ENCODE measurements at regions not wholly inside any gene's neighbourhood (a gene's known extent, or its start where the extent isn't known, plus 50 kb on each side); places are given as distances from the start of the nearest gene placed in this dataset.

DNA sequence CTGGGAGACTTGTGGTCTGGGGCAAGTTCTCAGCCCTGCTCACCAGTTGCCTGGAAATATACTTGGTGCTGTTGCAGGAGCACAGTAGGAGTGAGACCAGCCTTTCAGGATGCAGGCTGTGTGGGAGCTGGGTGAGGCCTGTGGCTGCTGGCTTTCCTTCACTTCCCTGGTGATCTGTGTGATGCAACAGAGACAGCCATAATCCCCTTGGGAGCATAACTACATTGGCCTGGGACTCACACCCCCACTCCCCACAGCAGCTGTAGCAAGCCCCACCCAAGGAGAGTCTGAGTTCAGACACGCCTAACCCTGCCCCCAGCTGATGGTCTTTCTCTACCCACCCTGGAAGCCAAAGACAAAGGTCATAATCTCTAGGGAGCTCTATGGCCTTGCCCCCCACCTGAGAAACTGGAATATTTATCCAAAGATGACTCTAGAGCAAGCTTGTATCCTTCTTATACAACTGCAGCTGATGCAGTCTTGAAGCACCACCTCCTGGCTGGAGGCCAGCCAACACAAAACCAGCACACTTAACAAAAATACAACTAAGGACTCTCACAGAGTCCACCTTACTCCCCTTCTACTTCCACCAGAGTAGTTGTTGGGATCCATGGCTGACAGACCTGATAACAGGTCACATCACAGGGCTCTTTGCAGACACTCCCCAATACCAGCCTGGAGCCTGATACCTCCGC lies 190.4 kb upstream of the CPNE8 start:
- H3K27me3 ChIP-seq (ENCODE audit: control insufficient read depth in 2 of 2, insufficient read depth in 2 of 2, low read length in 2 of 2), result no peaks in the 10 kb centered on the region
- no peak overlapping the region for H3K9ac ChIP-seq (ENCODE audit: low read depth in 1 of 2, low read length in 2 of 2)
- H3K36me3 ChIP-seq (ENCODE audit: control insufficient read depth in 2 of 2, insufficient read depth in 2 of 2, low read length in 2 of 2), result no peaks in the 10 kb centered on the region
- no peak overlapping the region for H3K4me3 ChIP-seq (ENCODE audit: low read length in 2 of 2)
- no peaks in the 10 kb centered on the region for H3K9me3 ChIP-seq (ENCODE audit: control insufficient read depth in 2 of 2, low read length in 2 of 2)
- H3K27ac ChIP-seq (ENCODE audit: low read depth in 2 of 2, low read length in 2 of 2), result no peak overlapping the region
- no peaks in the 10 kb centered on the region for H3K4me1 ChIP-seq (ENCODE audit: control insufficient read depth in 2 of 2, insufficient read depth in 2 of 2, low read length in 2 of 2)

DNA sequence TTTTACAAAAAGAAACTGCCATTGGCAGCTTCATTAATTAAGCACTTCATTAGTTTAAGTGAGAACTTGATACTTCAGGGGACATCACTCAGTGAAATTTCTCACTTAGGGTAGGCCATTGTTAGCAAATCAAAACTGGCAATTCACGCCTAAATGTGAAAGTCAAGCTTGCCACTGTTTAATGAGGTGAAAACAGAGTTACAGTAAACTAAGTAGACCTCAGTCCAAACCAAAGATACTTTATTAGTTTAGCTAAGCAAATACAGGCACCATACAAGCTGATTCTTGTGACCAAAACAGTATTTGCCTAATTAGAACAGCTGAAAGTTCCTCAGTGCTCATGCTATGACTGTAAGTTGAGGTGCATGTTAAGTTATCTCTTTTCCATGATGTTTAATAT lies 176.5 kb upstream of the CPNE8 start:
- Histone ChIP-seq H3K27ac (ENCODE audit: low read depth in 2 of 2, low read length in 2 of 2) (no peak overlapping the region), H3K27me3 (ENCODE audit: control insufficient read depth in 2 of 2, insufficient read depth in 2 of 2, low read length in 2 of 2) (no peaks in the 10 kb centered on the region), H3K4me3 (ENCODE audit: low read length in 2 of 2) (no peak overlapping the region), H3K9ac (ENCODE audit: low read depth in 1 of 2, low read length in 2 of 2) (no peak overlapping the region), H3K4me1 (ENCODE audit: control insufficient read depth in 2 of 2, insufficient read depth in 2 of 2, low read length in 2 of 2) (no peaks in the 10 kb centered on the region), H3K36me3 (ENCODE audit: control insufficient read depth in 2 of 2, insufficient read depth in 2 of 2, low read length in 2 of 2) (no peaks in the 10 kb centered on the region), H3K9me3 (ENCODE audit: control insufficient read depth in 2 of 2, low read length in 2 of 2) (no peaks in the 10 kb centered on the region)

DNA sequence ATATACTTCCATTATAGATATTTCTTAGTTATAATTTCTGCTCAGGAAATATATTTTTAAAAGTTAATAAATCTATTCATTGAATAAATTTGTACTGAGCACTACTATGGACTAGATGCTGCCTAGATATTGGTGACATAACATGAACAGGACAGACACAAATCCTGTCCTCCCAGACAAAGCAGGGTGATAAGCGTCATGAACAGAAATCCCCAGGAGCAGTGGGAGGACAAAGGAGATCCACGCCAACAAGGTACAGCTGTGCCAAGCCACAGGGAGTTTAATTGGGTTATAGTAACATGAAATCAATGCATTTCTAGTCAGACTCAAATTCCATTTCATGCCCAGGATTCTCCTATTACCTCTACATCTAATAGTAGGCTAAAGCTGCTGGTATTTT lies 171.8 kb upstream of the CPNE8 start:
- no peak overlapping the region for H3K4me3 ChIP-seq (ENCODE audit: low read length in 2 of 2)
- H3K27me3 ChIP-seq (ENCODE audit: control insufficient read depth in 2 of 2, insufficient read depth in 2 of 2, low read length in 2 of 2), result no peaks in the 10 kb centered on the region
- H3K27ac ChIP-seq (ENCODE audit: low read depth in 2 of 2, low read length in 2 of 2), result no peak overlapping the region
- H3K9ac ChIP-seq (ENCODE audit: low read depth in 1 of 2, low read length in 2 of 2), result no peak overlapping the region
- H3K4me1 ChIP-seq (ENCODE audit: control insufficient read depth in 2 of 2, insufficient read depth in 2 of 2, low read length in 2 of 2), result no peaks in the 10 kb centered on the region
- no peaks in the 10 kb centered on the region for H3K9me3 ChIP-seq (ENCODE audit: control insufficient read depth in 2 of 2, low read length in 2 of 2)
- no peaks in the 10 kb centered on the region for H3K36me3 ChIP-seq (ENCODE audit: control insufficient read depth in 2 of 2, insufficient read depth in 2 of 2, low read length in 2 of 2)

DNA sequence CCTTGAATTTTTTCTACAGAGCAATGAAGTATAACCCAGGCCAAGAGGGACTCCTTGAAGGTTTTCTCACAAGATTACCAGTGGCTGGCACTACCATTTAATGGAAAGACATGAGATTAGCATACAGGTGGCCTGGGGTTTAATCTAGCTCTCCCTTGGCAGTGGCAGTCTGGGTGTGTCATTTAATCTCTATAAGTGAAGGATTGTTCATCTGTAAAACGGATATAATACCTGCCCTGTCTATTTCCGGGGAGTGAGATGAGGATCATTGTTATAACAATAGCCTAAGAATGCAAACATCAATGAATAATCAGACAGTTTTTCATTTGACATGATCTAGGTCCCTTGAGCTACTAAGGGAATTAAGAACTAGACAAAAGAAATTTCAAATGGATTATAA lies 168.7 kb upstream of the CPNE8 start:
- Histone ChIP-seq H3K9ac (ENCODE audit: low read depth in 1 of 2, low read length in 2 of 2) (no peak overlapping the region), H3K36me3 (ENCODE audit: control insufficient read depth in 2 of 2, insufficient read depth in 2 of 2, low read length in 2 of 2) (no peaks in the 10 kb centered on the region), H3K27ac (ENCODE audit: low read depth in 2 of 2, low read length in 2 of 2) (no peak overlapping the region), H3K27me3 (ENCODE audit: control insufficient read depth in 2 of 2, insufficient read depth in 2 of 2, low read length in 2 of 2) (no peaks in the 10 kb centered on the region), H3K9me3 (ENCODE audit: control insufficient read depth in 2 of 2, low read length in 2 of 2) (no peaks in the 10 kb centered on the region), H3K4me3 (ENCODE audit: low read length in 2 of 2) (no peak overlapping the region), H3K4me1 (ENCODE audit: control insufficient read depth in 2 of 2, insufficient read depth in 2 of 2, low read length in 2 of 2) (no peaks in the 10 kb centered on the region)

DNA sequence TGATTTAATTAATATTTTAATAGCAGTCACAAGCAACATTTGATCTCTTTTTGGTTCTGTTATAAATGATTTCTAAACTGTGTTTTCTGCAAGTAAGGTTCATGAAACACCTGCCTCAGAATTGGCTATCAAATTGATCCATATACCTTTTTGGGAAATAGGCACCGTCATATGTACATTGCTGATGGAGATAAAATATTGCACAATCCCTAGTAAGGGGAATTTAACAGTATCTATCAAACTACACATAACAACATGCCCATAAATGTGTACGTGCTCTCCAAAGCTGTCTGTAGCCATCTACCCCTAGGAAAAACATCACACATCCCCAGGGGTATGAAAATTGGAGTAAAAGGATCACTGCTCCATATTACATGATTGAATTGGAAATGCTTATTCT lies 167.3 kb upstream of the CPNE8 start:
- no peak overlapping the region for H3K9ac ChIP-seq (ENCODE audit: low read depth in 1 of 2, low read length in 2 of 2)
- no peak overlapping the region for H3K4me3 ChIP-seq (ENCODE audit: low read length in 2 of 2)
- no peaks in the 10 kb centered on the region for H3K36me3 ChIP-seq (ENCODE audit: control insufficient read depth in 2 of 2, insufficient read depth in 2 of 2, low read length in 2 of 2)
- no peaks in the 10 kb centered on the region for H3K9me3 ChIP-seq (ENCODE audit: control insufficient read depth in 2 of 2, low read length in 2 of 2)
- H3K27ac ChIP-seq (ENCODE audit: low read depth in 2 of 2, low read length in 2 of 2), result no peak overlapping the region
- H3K27me3 ChIP-seq (ENCODE audit: control insufficient read depth in 2 of 2, insufficient read depth in 2 of 2, low read length in 2 of 2), result no peaks in the 10 kb centered on the region
- H3K4me1 ChIP-seq (ENCODE audit: control insufficient read depth in 2 of 2, insufficient read depth in 2 of 2, low read length in 2 of 2), result no peaks in the 10 kb centered on the region

DNA sequence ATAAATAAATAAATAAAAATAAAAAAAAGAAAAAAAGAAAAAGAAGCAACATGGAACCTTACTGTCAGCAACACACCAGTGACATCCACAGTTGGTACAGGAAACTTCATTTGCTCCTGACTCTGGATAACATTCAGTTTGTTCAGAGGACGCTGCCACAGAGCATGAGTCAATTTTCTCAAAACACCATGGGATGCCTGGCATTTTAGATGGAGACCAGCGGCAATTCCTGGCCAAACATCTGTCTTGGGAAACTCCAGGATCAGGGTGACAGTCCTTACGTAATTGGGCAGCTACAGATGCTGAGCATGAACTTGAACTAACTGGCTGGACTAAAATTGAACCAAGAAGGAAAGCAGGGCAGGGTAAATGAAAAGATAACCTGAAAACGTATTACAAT lies 166.2 kb upstream of the CPNE8 start:
- Histone ChIP-seq H3K9ac (ENCODE audit: low read depth in 1 of 2, low read length in 2 of 2) (no peak overlapping the region), H3K9me3 (ENCODE audit: control insufficient read depth in 2 of 2, low read length in 2 of 2) (no peaks in the 10 kb centered on the region), H3K27ac (ENCODE audit: low read depth in 2 of 2, low read length in 2 of 2) (no peak overlapping the region), H3K36me3 (ENCODE audit: control insufficient read depth in 2 of 2, insufficient read depth in 2 of 2, low read length in 2 of 2) (no peaks in the 10 kb centered on the region), H3K27me3 (ENCODE audit: control insufficient read depth in 2 of 2, insufficient read depth in 2 of 2, low read length in 2 of 2) (no peaks in the 10 kb centered on the region), H3K4me3 (ENCODE audit: low read length in 2 of 2) (no peak overlapping the region), H3K4me1 (ENCODE audit: control insufficient read depth in 2 of 2, insufficient read depth in 2 of 2, low read length in 2 of 2) (no peaks in the 10 kb centered on the region)

DNA sequence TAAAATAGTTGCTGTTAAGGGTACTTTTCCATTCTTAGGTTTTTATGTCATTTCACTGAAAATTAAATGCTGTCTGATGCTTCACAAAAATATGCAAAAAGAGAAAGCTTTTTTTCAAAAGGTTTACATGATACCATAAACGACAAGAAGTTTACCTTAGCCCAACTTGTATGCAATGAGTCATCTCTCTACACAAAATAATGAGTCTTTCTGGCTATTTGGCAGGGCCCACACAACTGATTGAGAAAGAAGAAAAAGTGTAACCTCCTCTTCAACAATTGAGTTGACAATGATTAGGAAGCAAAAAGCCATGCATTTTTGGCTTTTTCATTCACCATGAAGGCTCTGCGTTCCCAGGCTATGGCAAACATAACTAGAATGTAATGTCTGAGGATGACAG lies 165.4 kb upstream of the CPNE8 start:
- Histone ChIP-seq H3K9me3 (ENCODE audit: control insufficient read depth in 2 of 2, low read length in 2 of 2) (no peaks in the 10 kb centered on the region), H3K27ac (ENCODE audit: low read depth in 2 of 2, low read length in 2 of 2) (no peak overlapping the region), H3K36me3 (ENCODE audit: control insufficient read depth in 2 of 2, insufficient read depth in 2 of 2, low read length in 2 of 2) (no peaks in the 10 kb centered on the region), H3K27me3 (ENCODE audit: control insufficient read depth in 2 of 2, insufficient read depth in 2 of 2, low read length in 2 of 2) (no peaks in the 10 kb centered on the region), H3K9ac (ENCODE audit: low read depth in 1 of 2, low read length in 2 of 2) (no peak overlapping the region), H3K4me3 (ENCODE audit: low read length in 2 of 2) (no peak overlapping the region), H3K4me1 (ENCODE audit: control insufficient read depth in 2 of 2, insufficient read depth in 2 of 2, low read length in 2 of 2) (no peaks in the 10 kb centered on the region)

DNA sequence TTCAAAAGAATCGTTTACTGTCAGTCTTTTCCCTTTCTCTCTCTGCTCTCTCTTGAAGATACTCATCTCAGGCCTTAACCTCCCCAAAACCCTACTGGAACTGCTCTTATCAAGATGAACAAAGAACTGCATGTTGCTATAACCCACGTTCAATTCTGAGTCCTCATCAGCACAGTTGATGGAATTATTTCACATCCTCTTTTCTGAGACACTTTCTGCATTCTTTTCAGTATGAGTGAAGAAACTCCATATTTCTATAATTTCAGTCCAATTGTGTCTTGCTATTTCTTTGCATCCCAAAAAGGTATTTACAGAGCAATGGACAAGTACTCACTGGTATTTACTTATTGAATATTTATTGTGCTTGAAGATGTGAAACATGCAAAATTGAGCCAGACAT lies 160.1 kb upstream of the CPNE8 start:
- Histone ChIP-seq H3K9me3 (ENCODE audit: control insufficient read depth in 2 of 2, low read length in 2 of 2) (no peaks in the 10 kb centered on the region), H3K4me3 (ENCODE audit: low read length in 2 of 2) (no peak overlapping the region), H3K27me3 (ENCODE audit: control insufficient read depth in 2 of 2, insufficient read depth in 2 of 2, low read length in 2 of 2) (no peaks in the 10 kb centered on the region), H3K27ac (ENCODE audit: low read depth in 2 of 2, low read length in 2 of 2) (no peak overlapping the region), H3K4me1 (ENCODE audit: control insufficient read depth in 2 of 2, insufficient read depth in 2 of 2, low read length in 2 of 2) (no peaks in the 10 kb centered on the region), H3K36me3 (ENCODE audit: control insufficient read depth in 2 of 2, insufficient read depth in 2 of 2, low read length in 2 of 2) (no peaks in the 10 kb centered on the region), H3K9ac (ENCODE audit: low read depth in 1 of 2, low read length in 2 of 2) (no peak overlapping the region)

DNA sequence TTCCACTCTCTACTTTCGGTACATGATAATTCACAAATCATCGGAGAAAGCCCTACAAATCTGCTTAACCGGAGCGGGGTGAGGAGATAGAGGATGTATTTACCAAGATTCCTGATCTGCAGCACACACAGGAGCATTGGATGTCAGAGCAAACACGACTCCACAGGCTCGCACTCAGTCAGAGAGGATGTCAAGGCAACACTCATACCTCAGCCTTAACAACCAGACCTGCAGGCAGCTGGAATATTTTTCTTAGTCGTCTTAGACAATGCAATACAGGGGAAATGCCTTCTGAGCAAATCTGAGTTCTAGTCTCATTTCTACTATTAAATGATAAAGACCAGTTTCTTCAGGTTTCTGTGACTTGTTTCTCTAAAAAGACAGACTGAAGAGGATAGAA lies 159.3 kb upstream of the CPNE8 start:
- H3K27ac ChIP-seq (ENCODE audit: low read depth in 2 of 2, low read length in 2 of 2), result no peak overlapping the region
- no peaks in the 10 kb centered on the region for H3K27me3 ChIP-seq (ENCODE audit: control insufficient read depth in 2 of 2, insufficient read depth in 2 of 2, low read length in 2 of 2)
- no peaks in the 10 kb centered on the region for H3K9me3 ChIP-seq (ENCODE audit: control insufficient read depth in 2 of 2, low read length in 2 of 2)
- no peaks in the 10 kb centered on the region for H3K4me1 ChIP-seq (ENCODE audit: control insufficient read depth in 2 of 2, insufficient read depth in 2 of 2, low read length in 2 of 2)
- no peak overlapping the region for H3K9ac ChIP-seq (ENCODE audit: low read depth in 1 of 2, low read length in 2 of 2)
- no peak overlapping the region for H3K4me3 ChIP-seq (ENCODE audit: low read length in 2 of 2)
- H3K36me3 ChIP-seq (ENCODE audit: control insufficient read depth in 2 of 2, insufficient read depth in 2 of 2, low read length in 2 of 2), result no peaks in the 10 kb centered on the region

DNA sequence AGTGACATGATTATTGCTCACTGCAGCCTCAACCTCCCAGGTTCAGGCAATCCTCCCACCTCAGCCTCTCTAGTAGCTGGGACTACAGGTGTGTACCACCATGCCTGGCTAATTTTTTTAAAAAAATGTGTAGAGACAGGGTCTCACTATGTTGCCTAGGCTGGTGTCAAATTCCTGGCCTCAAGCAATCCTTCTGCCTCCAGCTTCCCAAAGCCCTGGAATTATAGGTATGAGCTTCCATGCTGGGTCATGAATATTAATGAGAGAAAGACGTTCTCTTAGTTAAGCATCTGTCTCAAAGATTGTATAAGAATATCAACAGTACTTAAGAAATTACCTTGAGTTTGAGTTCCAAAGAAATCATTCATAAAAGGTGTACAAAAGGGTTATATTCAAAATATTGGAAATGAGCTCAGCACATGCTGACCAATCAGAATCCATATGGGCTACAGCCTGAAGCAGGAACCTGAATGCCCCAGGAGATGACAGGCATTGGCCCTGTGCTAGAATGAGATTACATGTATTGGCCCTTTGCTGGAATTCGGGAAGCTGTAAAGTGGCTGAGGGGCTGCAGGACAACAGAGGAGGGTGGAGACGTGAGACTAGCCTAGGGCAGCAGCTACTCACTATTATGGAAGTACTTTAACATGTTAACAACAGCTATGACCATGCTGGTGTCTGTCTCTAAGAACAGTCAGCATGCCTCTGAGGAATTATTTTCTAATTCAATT lies 157.0 kb upstream of the CPNE8 start:
- Histone ChIP-seq H3K4me1 (ENCODE audit: control insufficient read depth in 2 of 2, insufficient read depth in 2 of 2, low read length in 2 of 2) (no peaks in the 10 kb centered on the region), H3K36me3 (ENCODE audit: control insufficient read depth in 2 of 2, insufficient read depth in 2 of 2, low read length in 2 of 2) (no peaks in the 10 kb centered on the region)

More for the DNA sequence above, 157.0 kb upstream of the CPNE8 start:
- H3K9me3 ChIP-seq (ENCODE audit: control insufficient read depth in 2 of 2, low read length in 2 of 2), result no peaks in the 10 kb centered on the region
- no peak overlapping the region for H3K9ac ChIP-seq (ENCODE audit: low read depth in 1 of 2, low read length in 2 of 2)
- H3K4me3 ChIP-seq (ENCODE audit: low read length in 2 of 2), result no peak overlapping the region
- H3K27me3 ChIP-seq (ENCODE audit: control insufficient read depth in 2 of 2, insufficient read depth in 2 of 2, low read length in 2 of 2), result no peaks in the 10 kb centered on the region
- no peak overlapping the region for H3K27ac ChIP-seq (ENCODE audit: low read depth in 2 of 2, low read length in 2 of 2)

All from mucosa of rectum (tissue), 2 donors.